Lower leg skin (tissue), 3 donors: ENCODE measurements at regions not wholly inside any gene's neighbourhood (a gene's known extent, or its start where the extent isn't known, plus 50 kb on each side); places are given as distances from the start of the nearest gene placed in this dataset.

ENCODE experiments used
- CTCF ChIP-seq, 3 donors: fragments of 450-650 bp; IDR thresholded peaks; one replicate each; pipeline ENCODE4 v1.5.1; 2016; ENCODE audit warnings: antibody characterized with exemption in 3 of 3, mild to moderate bottlenecking in 3 of 3, moderate library complexity in 2 of 3
- POLR2A ChIP-seq, 2 donors: fragments of 450-650 bp; IDR thresholded peaks; one replicate each; pipeline ENCODE4 v1.6.1; 2016 to 2017; ENCODE audit warnings: antibody characterized with exemption in 2 of 2, mild to moderate bottlenecking in 1 of 2, moderate library complexity in 1 of 2

GRCh38 chr2:143960177-143960576 lies 559.7 kb downstream of the ZEB2 start:
- TF ChIP-seq CTCF (IDR thresholded peaks at IDR 0.05): no peak
- TF ChIP-seq POLR2A (IDR thresholded peaks at IDR 0.05): no peak
